Hepatocyte (in vitro differentiated cells): ENCODE measurements at regions not wholly inside any gene's neighbourhood (a gene's known extent, or its start where the extent isn't known, plus 50 kb on each side); places are given as distances from the start of the nearest gene placed in this dataset.

ENCODE experiments used
- CTCF ChIP-seq: fragments of 200-600 bp; sonication (generic); IDR thresholded peaks from 2 replicates; pipeline ENCODE4 v1.5.1; 2016; ENCODE audit warnings: antibody characterized with exemption, mild to moderate bottlenecking; ENCODE audit not compliant: poor library complexity
- EZH2 ChIP-seq: fragments of 200-600 bp; sonication (generic); IDR thresholded peaks from 2 replicates; pipeline ENCODE4 v1.6.1; 2016; ENCODE audit warnings: antibody characterized with exemption, mild to moderate bottlenecking, borderline replicate concordance
- EZH2phosphoT487 ChIP-seq: fragments of 200-600 bp; sonication (generic); IDR thresholded peaks from one replicate; pipeline ENCODE4 v1.6.1; 2018; ENCODE audit warnings: antibody characterized with exemption, mild to moderate bottlenecking, low read depth, moderate library complexity; ENCODE audit not compliant: unreplicated experiment, severe bottlenecking

- TF ChIP-seq CTCF (no peak), EZH2 (no peak), EZH2phosphoT487 (no peak)
Observed at GRCh38 chr10:50992972-50993766, 81.1 kb upstream of the PRKG1 start.
